GM06990 (cell line): ENCODE measurements at regions not wholly inside any gene's neighbourhood (a gene's known extent, or its start where the extent isn't known, plus 50 kb on each side); places are given as distances from the start of the nearest gene placed in this dataset.

Source experiments
- DNase-seq: peaks from one replicate; pipeline ENCODE4 v3.0.0-alpha.2; 2011; ENCODE audit not compliant: insufficient read length; ENCODE audit errors: extremely low read depth
- H3K27me3 ChIP-seq: replicated peaks from 2 replicates; pipeline ENCODE4 v1.6.0; 2011; ENCODE audit warnings: low read length; ENCODE audit not compliant: control insufficient read depth, insufficient read depth
- H3K36me3 ChIP-seq: 2 replicates; pipeline ENCODE4 v1.5.1; 2011; ENCODE audit warnings: low read length; ENCODE audit not compliant: control insufficient read depth, insufficient read depth
- H3K4me3 ChIP-seq: replicated peaks from 2 replicates; pipeline ENCODE4 v1.5.1; 2011; ENCODE audit warnings: low read depth, mild to moderate bottlenecking, control low read depth, low read length
- CTCF ChIP-seq: IDR thresholded peaks from 2 replicates; pipeline ENCODE4 v1.5.1; 2011; ENCODE audit warnings: low read length, control low read depth, mild to moderate bottlenecking, inconsistent platforms; ENCODE audit not compliant: insufficient read depth, poor library complexity, severe bottlenecking

- TF ChIP-seq CTCF = no peak
Measured at GRCh38 chr2:64794426-64794995, 140.8 kb upstream of the SERTAD2 start.

DNA sequence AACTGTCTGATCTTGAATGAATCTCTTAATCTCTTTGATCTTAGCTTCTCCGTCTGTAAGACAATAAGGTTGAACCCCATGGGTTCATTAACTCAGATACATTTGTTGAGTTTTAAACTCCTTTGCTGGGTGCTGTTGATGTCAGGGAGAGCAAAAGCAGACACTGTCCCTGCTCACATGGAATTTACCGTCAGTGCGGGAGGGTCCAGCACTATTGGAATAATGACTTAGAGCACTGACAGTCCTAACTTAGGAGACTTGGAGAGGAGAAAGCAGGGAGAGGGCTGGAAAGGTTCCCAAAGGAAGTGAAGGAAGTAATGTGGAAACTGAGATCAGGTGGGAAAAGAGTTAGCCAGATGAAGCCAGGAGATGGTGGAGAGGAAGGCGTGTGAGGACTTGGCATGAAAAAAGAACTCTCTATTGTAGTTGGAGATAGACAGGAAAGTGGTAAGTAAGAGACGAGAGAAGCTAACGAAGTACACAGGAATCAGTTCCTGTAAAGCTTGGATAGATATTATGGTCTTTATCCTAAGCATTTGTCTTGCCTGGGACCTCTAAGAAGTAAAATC, 141.4 kb upstream of the SERTAD2 start:
- Histone ChIP-seq H3K27me3 (no peaks in the 10 kb centered on the region), H3K36me3 (no peaks in the 10 kb centered on the region), H3K4me3 (no peak overlapping the region)
- TF ChIP-seq CTCF = no peak
- no peak for DNase-seq

More at GRCh38 chr2:64794426-64794995, 140.8 kb upstream of the SERTAD2 start:
- no peak overlapping the region for H3K4me3 ChIP-seq
- no peaks in the 10 kb centered on the region for H3K36me3 ChIP-seq
- H3K27me3 ChIP-seq = no peaks in the 10 kb centered on the region
- no peak for DNase-seq

DNA sequence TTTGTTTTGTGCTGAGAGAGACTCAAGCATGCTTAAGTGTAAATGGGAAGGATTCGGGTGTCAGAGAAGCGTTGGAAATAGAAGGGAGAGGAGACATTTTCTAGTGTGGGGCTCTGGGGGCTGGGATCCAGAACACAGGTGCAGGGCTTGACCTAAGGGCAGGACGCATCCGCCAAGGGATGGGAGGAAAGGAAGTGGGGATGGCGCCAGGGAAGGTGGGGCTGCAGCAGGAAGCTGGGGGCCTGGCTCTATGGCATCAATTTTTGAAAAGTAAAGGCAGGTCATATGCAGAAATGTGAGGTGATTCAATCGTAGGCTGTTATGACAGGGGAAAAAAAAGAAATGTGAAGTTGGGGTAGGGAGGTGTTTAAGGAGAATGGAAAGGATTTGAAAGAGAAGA, 143.2 kb upstream of the SERTAD2 start:
- H3K4me3 ChIP-seq = no peak overlapping the region
- TF ChIP-seq CTCF = no peak
- no peak for DNase-seq

GRCh38 chr2:64797881-64798575, 144.3 kb upstream of the SERTAD2 start:
- no peak for TF ChIP-seq CTCF
- Histone ChIP-seq H3K36me3 (no peaks in the 10 kb centered on the region), H3K4me3 (no peak overlapping the region), H3K27me3 (no peaks in the 10 kb centered on the region)
- no peak for DNase-seq

More for the DNA sequence above, 143.2 kb upstream of the SERTAD2 start:
- H3K36me3 ChIP-seq = no peaks in the 10 kb centered on the region
- no peaks in the 10 kb centered on the region for H3K27me3 ChIP-seq

DNA sequence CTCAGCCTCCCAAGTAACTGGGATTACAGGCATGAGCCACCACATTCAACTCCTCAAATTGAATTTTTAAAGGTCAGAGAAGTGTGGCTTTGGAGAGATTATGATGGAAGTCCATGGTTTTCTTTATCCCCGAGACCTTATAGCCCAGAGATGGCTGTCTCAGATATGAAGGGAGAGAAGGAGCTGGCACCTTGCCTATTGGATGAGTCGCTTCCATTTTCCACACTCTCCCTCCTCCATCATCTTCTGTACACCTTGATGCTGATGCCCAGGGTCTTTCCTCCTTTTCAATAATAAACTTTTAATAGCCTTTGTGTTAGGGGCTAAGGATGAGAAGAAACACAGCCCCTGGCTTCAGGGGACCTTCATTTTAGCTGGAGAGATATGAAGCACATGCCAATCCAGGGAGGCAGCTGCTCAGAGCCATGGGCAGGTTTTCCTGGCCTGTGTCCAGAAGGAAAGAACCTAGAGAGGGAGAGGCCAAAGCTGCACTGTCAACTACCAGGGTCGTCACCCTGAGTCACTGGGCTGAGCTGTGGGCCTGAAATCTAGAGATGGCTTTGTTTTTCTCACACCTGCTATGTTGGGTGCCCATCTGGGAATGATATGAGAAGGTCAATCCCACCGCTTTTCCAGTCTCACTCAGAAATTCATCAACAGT, 146.0 kb upstream of the SERTAD2 start:
- H3K27me3 ChIP-seq = no peaks in the 10 kb centered on the region
- TF ChIP-seq CTCF = no peak
- DNase-seq = no peak
- no peak overlapping the region for H3K4me3 ChIP-seq
- no peaks in the 10 kb centered on the region for H3K36me3 ChIP-seq
